ENCODE measurements at regions not wholly inside any gene's neighbourhood (a gene's known extent, or its start where the extent isn't known, plus 50 kb on each side); places are given as distances from the start of the nearest gene placed in this dataset.

DNA sequence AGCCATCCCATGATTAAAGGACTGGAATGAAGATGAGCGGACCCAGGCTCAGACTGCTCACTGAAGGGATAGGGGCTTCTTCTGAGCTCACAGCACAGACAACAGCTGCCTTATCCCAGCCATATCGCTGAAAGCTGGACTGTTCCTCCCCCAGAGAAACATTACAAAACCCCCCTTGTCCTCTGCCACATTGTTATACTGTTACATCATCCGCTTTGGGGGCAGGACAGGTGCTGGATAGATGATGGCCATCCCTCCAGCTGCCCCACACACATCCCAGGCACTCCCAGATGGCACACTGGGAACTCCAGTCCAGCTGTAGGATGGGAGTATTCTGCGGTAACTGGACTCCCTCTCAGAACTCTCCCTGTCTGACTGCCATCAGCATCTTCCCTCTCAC is 58.7 kb upstream of the BTRC start:
- Histone ChIP-seq H3K4me3 (no peak overlapping the region), H3K36me3 (no peaks in the 10 kb centered on the region), H3K9me3 (no peaks in the 10 kb centered on the region), H3K27me3 (no peaks in the 10 kb centered on the region), H3K4me1 (peaks cover 4 to 25% of the 10 kb centered on the region in 2 donors), H3K27ac (no peak overlapping the region)
- no peak for ATAC-seq
- no peak for TF ChIP-seq POLR2A (IDR thresholded peaks at IDR 0.05)
- TF ChIP-seq, protein P1, sequence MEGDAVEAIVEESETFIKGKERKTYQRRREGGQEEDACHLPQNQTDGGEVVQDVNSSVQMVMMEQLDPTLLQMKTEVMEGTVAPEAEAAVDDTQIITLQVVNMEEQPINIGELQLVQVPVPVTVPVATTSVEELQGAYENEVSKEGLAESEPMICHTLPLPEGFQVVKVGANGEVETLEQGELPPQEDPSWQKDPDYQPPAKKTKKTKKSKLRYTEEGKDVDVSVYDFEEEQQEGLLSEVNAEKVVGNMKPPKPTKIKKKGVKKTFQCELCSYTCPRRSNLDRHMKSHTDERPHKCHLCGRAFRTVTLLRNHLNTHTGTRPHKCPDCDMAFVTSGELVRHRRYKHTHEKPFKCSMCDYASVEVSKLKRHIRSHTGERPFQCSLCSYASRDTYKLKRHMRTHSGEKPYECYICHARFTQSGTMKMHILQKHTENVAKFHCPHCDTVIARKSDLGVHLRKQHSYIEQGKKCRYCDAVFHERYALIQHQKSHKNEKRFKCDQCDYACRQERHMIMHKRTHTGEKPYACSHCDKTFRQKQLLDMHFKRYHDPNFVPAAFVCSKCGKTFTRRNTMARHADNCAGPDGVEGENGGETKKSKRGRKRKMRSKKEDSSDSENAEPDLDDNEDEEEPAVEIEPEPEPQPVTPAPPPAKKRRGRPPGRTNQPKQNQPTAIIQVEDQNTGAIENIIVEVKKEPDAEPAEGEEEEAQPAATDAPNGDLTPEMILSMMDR (IDR thresholded peaks at IDR 0.05 in 4 of 5, conservative IDR thresholded peaks at IDR 0.05 in 1 of 5): no peak
- intact Hi-C loops (cut with DNase I; ENCODE audit: low total_unique reads): no loop called here
- in situ Hi-C loops (cut with MboI; ENCODE audit: low sequenced_read_pairs in 4 of 4): loop anchor here in 2 of 4 donors (5.0 to 10.0 kb wide), 2 partner anchors 83 to 270 kb away; no protein-coding TSS in a partner anchor
- DNase-seq: no peak

GRCh38 chr10:101297901-101298486 is 56.0 kb upstream of the BTRC start:
- Histone ChIP-seq H3K27me3 (no peaks in the 10 kb centered on the region), H3K36me3 (no peaks in the 10 kb centered on the region), H3K4me1 (peaks cover 4 to 20% of the 10 kb centered on the region in 2 donors), H3K4me3 (no peak overlapping the region), H3K27ac (peak overlapping the region; percentile 36 to 83 (median 54)), H3K9me3 (no peaks in the 10 kb centered on the region)
- intact Hi-C loops (cut with DNase I; ENCODE audit: low total_unique reads): loop anchor here (2.0 kb wide), 2 partner anchors 169 to 273 kb away; no protein-coding TSS in a partner anchor
- TF ChIP-seq, protein P1 (IDR thresholded peaks at IDR 0.05 in 4 of 5, conservative IDR thresholded peaks at IDR 0.05 in 1 of 5): peak; percentile 55 to 94 (median 83)
- TF ChIP-seq POLR2A (IDR thresholded peaks at IDR 0.05): no peak
- in situ Hi-C loops (cut with MboI; ENCODE audit: low sequenced_read_pairs in 4 of 4): loop anchor here in 2 of 4 donors (5.0 to 10.0 kb wide), 2 partner anchors 86 to 267 kb away; no protein-coding TSS in a partner anchor
- peak; percentile 72 to 85 for ATAC-seq
- peak; percentile 38 to 55 for DNase-seq

DNA sequence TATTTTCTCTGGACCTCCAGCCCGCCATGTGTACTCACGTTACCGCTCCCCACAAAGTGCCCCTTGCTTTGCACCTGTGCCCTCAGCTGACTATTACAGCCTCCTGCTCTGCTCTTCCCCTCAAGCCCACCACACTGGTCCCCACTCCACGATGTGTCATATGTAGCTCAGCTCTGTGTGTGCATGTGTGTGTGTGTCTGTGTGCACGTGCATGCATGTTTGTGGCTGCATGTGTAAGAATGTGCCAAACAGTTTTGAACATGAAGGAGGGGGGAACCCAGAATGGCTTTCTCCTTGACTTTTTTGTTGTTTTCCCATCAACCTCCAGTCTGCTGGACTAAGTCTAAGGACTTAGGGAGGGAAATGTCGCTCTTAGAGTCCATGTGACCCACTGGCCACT is 54.8 kb upstream of the BTRC start:
- intact Hi-C loops (cut with DNase I; ENCODE audit: low total_unique reads): loop anchor here (2.0 kb wide), 2 partner anchors 168 to 272 kb away; no protein-coding TSS in a partner anchor
- ATAC-seq (no peak), DNase-seq (no peak)
- H3K9me3 ChIP-seq: no peaks in the 10 kb centered on the region
- H3K27me3 ChIP-seq: no peaks in the 10 kb centered on the region
- TF ChIP-seq, protein P1 (IDR thresholded peaks at IDR 0.05 in 4 of 5, conservative IDR thresholded peaks at IDR 0.05 in 1 of 5): no peak
- TF ChIP-seq POLR2A (IDR thresholded peaks at IDR 0.05): no peak
- peaks cover 4 to 20% of the 10 kb centered on the region in 2 donors for H3K4me1 ChIP-seq
- no peaks in the 10 kb centered on the region for H3K36me3 ChIP-seq
- H3K27ac ChIP-seq: peak overlapping the region in 1 of 4 donors; percentile 66
- H3K4me3 ChIP-seq: no peak overlapping the region
- in situ Hi-C loops (cut with MboI; ENCODE audit: low sequenced_read_pairs in 4 of 4): loop anchor here in 2 of 4 donors (5.0 to 10.0 kb wide), 2 partner anchors 87 to 266 kb away; no protein-coding TSS in a partner anchor

- DNase-seq: peak; percentile 27 to 33
- Histone ChIP-seq H3K9me3 (no peaks in the 10 kb centered on the region), H3K36me3 (no peaks in the 10 kb centered on the region), H3K27me3 (no peaks in the 10 kb centered on the region), H3K4me1 (peaks cover 4 to 20% of the 10 kb centered on the region in 2 donors), H3K4me3 (no peak overlapping the region), H3K27ac (no peak overlapping the region)
- TF ChIP-seq POLR2A (IDR thresholded peaks at IDR 0.05): no peak
- TF ChIP-seq, protein P1 (IDR thresholded peaks at IDR 0.05 in 4 of 5, conservative IDR thresholded peaks at IDR 0.05 in 1 of 5): peak; percentile 52 to 77 (median 66)
- peak; percentile 73 to 89 for ATAC-seq
- in situ Hi-C loops (cut with MboI; ENCODE audit: low sequenced_read_pairs in 4 of 4): loop anchor here (10.0 to 25.0 kb wide), 5 partner anchors 136 to 264 kb away; no protein-coding TSS in a partner anchor
- intact Hi-C loops (cut with DNase I; ENCODE audit: low total_unique reads): loop anchor here (1.0 kb wide), 1 partner anchor 141 kb away; no protein-coding TSS in a partner anchor
Observed at GRCh38 chr10:101301111-101301731, 52.7 kb upstream of the BTRC start.

Data from gastrocnemius medialis (tissue), 4 donors.